ENCODE measurements at regions not wholly inside any gene's neighbourhood (a gene's known extent, or its start where the extent isn't known, plus 50 kb on each side); places are given as distances from the start of the nearest gene placed in this dataset.
"Not testable (repeated sequence)": the region's sequence is repeated elsewhere in the genome, so short reads cannot be mapped to it uniquely, and the experiment has no call there.

GRCh38 chr7:122248472-122248871 lies 56.1 kb downstream of the FEZF1 start:
- no peak for DNase-seq (ENCODE audit: low spot score)

- not testable (repeated sequence) for DNase-seq (ENCODE audit: low spot score)
These were observed 65.8 kb downstream of the FEZF1 start for GRCh38 chr7:122238729-122239128.

- not testable (repeated sequence) for DNase-seq (ENCODE audit: low spot score)
These were observed 66.3 kb downstream of the FEZF1 start for GRCh38 chr7:122238297-122238696.

GRCh38 chr7:122225874-122226273 lies 78.7 kb downstream of the FEZF1 start:
- DNase-seq (ENCODE audit: low spot score) = no peak

GRCh38 chr7:122219253-122219865 lies 75.3 kb upstream of the AASS start:
- DNase-seq (ENCODE audit: low spot score) = peak; percentile 21

- peak; percentile 42 for DNase-seq (ENCODE audit: low spot score)
These were observed 73.1 kb upstream of the AASS start for GRCh38 chr7:122217125-122217524.

- DNase-seq (ENCODE audit: low spot score) = no peak
These were observed 68.7 kb upstream of the AASS start for GRCh38 chr7:122212754-122213153.

- DNase-seq (ENCODE audit: low spot score) = no peak
These were observed 67.3 kb upstream of the AASS start for GRCh38 chr7:122211362-122211761.

- no peak for DNase-seq (ENCODE audit: low spot score)
These were observed 62.9 kb upstream of the AASS start for GRCh38 chr7:122206985-122207384.

GRCh38 chr7:122203814-122204213 lies 59.8 kb upstream of the AASS start:
- no peak for DNase-seq (ENCODE audit: low spot score)

- no peak for DNase-seq (ENCODE audit: low spot score)
These were observed 56.8 kb upstream of the AASS start for GRCh38 chr7:122200888-122201287.

- no peak for DNase-seq (ENCODE audit: low spot score)
These were observed 55.1 kb upstream of the AASS start for GRCh38 chr7:122199171-122199570.

GRCh38 chr7:122198581-122198980 lies 54.5 kb upstream of the AASS start:
- no peak for DNase-seq (ENCODE audit: low spot score)
